Endodermal cell (in vitro differentiated cells): ENCODE measurements at regions not wholly inside any gene's neighbourhood (a gene's known extent, or its start where the extent isn't known, plus 50 kb on each side); places are given as distances from the start of the nearest gene placed in this dataset.

Experiments
- DNase-seq: peaks from one replicate; pipeline ENCODE4 v3.0.0-alpha.2; 2017
- H3K27ac ChIP-seq: 2 replicates; pipeline ENCODE4 v1.5.1; 2013; ENCODE audit warnings: mild to moderate bottlenecking, low read depth, low read length, moderate library complexity
- H3K27me3 ChIP-seq: 2 replicates; pipeline ENCODE4 v1.6.1; 2013; ENCODE audit warnings: mild to moderate bottlenecking, low read length, moderate library complexity; ENCODE audit not compliant: insufficient read depth, control insufficient read depth, poor library complexity, severe bottlenecking
- H3K36me3 ChIP-seq: 2 replicates; pipeline ENCODE4 v1.7.0; 2013; ENCODE audit warnings: mild to moderate bottlenecking, low read length, moderate library complexity; ENCODE audit not compliant: control insufficient read depth, insufficient read depth
- H3K4me1 ChIP-seq: one replicate; pipeline ENCODE4 v1.7.0; 2013; ENCODE audit warnings: low read length; ENCODE audit not compliant: control insufficient read depth, insufficient read depth
- H3K4me3 ChIP-seq: 2 replicates; pipeline ENCODE4 v1.5.1; 2013; ENCODE audit warnings: mild to moderate bottlenecking, low read length, moderate library complexity
- H3K9ac ChIP-seq: 2 replicates; pipeline ENCODE4 v1.6.1; 2013; ENCODE audit warnings: mild to moderate bottlenecking, low read length, moderate library complexity; ENCODE audit not compliant: poor library complexity, severe bottlenecking; ENCODE audit errors: extremely low read depth
- H3K9me3 ChIP-seq: 2 replicates; pipeline ENCODE4 v1.6.1; 2013; ENCODE audit warnings: mild to moderate bottlenecking, low read length, moderate library complexity; ENCODE audit not compliant: control insufficient read depth
- H3K27ac Mint-ChIP-seq: 2 replicates; pipeline ENCODE4 v1.8.0; 2020; ENCODE audit warnings: mixed read lengths
- H3K27me3 Mint-ChIP-seq: 2 replicates; pipeline ENCODE4 v1.8.0; 2021; ENCODE audit warnings: mild to moderate bottlenecking, mixed read lengths; ENCODE audit not compliant: insufficient read depth
- H3K36me3 Mint-ChIP-seq: 2 replicates; pipeline ENCODE4 v1.8.0; 2020; ENCODE audit warnings: low read depth, mixed read lengths
- H3K4me1 Mint-ChIP-seq: 2 replicates; pipeline ENCODE4 v1.8.0; 2020; ENCODE audit warnings: mixed read lengths
- H3K4me3 Mint-ChIP-seq: 2 replicates; pipeline ENCODE4 v1.8.0; 2020; ENCODE audit warnings: mild to moderate bottlenecking, moderate library complexity, mixed read lengths
- H3K9me3 Mint-ChIP-seq: 2 replicates; pipeline ENCODE4 v1.8.0; 2020; ENCODE audit warnings: mild to moderate bottlenecking, mixed read lengths
- CTCF ChIP-seq: fragments of 200-600 bp; sonication (generic); conservative IDR thresholded peaks from 2 replicates; pipeline ENCODE4 v1.5.0; 2021; ENCODE audit warnings: antibody characterized with exemption, mild to moderate bottlenecking
- WGBS, 2 experiments: methylation state at CpG; one replicate each; pipeline versions ENCODE4 v1.1.5 to v1.1.7; 2013; ENCODE audit warnings: missing lambda C conversion rate in 2 of 2, mixed read lengths in 1 of 2; ENCODE audit not compliant: insufficient coverage in 1 of 2, insufficient read length in 1 of 2; 5-methylcytosine and 5-hydroxymethylcytosine counted together

- Mint-ChIP-seq H3K27me3 (no peaks in the 10 kb centered on the region), H3K4me1 (no peaks in the 10 kb centered on the region), H3K4me3 (no peak overlapping the region), H3K9me3 (peaks cover 3% of the 10 kb centered on the region), H3K36me3 (no peaks in the 10 kb centered on the region), H3K27ac (no peak overlapping the region)
- 88% methylated on average over 2 of the region's 2 CpGs; no CpG with 5 or more reads in 1 of the 2 experiments for WGBS, 2 experiments
- Histone ChIP-seq H3K36me3 (no peaks in the 10 kb centered on the region), H3K27ac (no peak overlapping the region), H3K9ac (no peak overlapping the region), H3K4me1 (no peaks in the 10 kb centered on the region), H3K9me3 (no peaks in the 10 kb centered on the region), H3K27me3 (no peaks in the 10 kb centered on the region), H3K4me3 (no peak overlapping the region)
- TF ChIP-seq CTCF, result no peak
- no peak for DNase-seq
Measured at GRCh38 chr4:178174756-178175155, 732.5 kb upstream of the AGA start.

GRCh38 chr4:178185517-178185916 lies 743.3 kb upstream of the AGA start:
- H3K4me3 ChIP-seq, result no peak overlapping the region
- H3K9me3 ChIP-seq, result no peaks in the 10 kb centered on the region
- H3K27ac ChIP-seq, result no peak overlapping the region
- no peak for DNase-seq
- Mint-ChIP-seq H3K27me3 (no peaks in the 10 kb centered on the region), H3K27ac (no peak overlapping the region), H3K4me3 (no peak overlapping the region), H3K9me3 (no peaks in the 10 kb centered on the region), H3K36me3 (no peaks in the 10 kb centered on the region), H3K4me1 (no peaks in the 10 kb centered on the region)
- WGBS, 2 experiments, result 87 to 93% methylated on average over 3 of the region's 3 CpGs
- H3K36me3 ChIP-seq, result no peaks in the 10 kb centered on the region
- H3K27me3 ChIP-seq, result no peaks in the 10 kb centered on the region
- no peak overlapping the region for H3K9ac ChIP-seq
- H3K4me1 ChIP-seq, result no peaks in the 10 kb centered on the region
- no peak for TF ChIP-seq CTCF

- no peak for TF ChIP-seq CTCF
- Histone ChIP-seq H3K36me3 (no peaks in the 10 kb centered on the region), H3K4me3 (no peak overlapping the region), H3K27ac (no peak overlapping the region), H3K4me1 (no peaks in the 10 kb centered on the region), H3K27me3 (no peaks in the 10 kb centered on the region), H3K9me3 (no peaks in the 10 kb centered on the region), H3K9ac (no peak overlapping the region)
- no peak overlapping the region for H3K4me3 Mint-ChIP-seq
- H3K9me3 Mint-ChIP-seq, result no peaks in the 10 kb centered on the region
- no peak overlapping the region for H3K27ac Mint-ChIP-seq
- H3K4me1 Mint-ChIP-seq, result no peaks in the 10 kb centered on the region
- no peaks in the 10 kb centered on the region for H3K36me3 Mint-ChIP-seq
- H3K27me3 Mint-ChIP-seq, result no peaks in the 10 kb centered on the region
- DNase-seq, result no peak
Measured at GRCh38 chr4:178192611-178193010, 750.4 kb upstream of the AGA start.
